ENCODE measurements at regions not wholly inside any gene's neighbourhood (a gene's known extent, or its start where the extent isn't known, plus 50 kb on each side); places are given as distances from the start of the nearest gene placed in this dataset.

- Histone ChIP-seq H3K4me3 (no peak overlapping the region), H3K9me3 (no peaks in the 10 kb centered on the region), H3K36me3 (ENCODE audit: low read depth, missing control alignments) (no peaks in the 10 kb centered on the region), H3K27ac (peak overlapping the region in 1 of 2 donors; percentile 59), H3K27me3 (no peaks in the 10 kb centered on the region), H3K4me1 (peaks cover 37% of the 10 kb centered on the region)
- intact Hi-C loops (cut with DNase I; ENCODE audit: low total_unique reads) = no loop called here
- 74 to 79% methylated on average over 5 to 6 of the region's 6 CpGs for WGBS, 2 donors
- TF ChIP-seq CTCF (IDR thresholded peaks at IDR 0.05) = no peak
- peak; percentile 2 for DNase-seq
These were observed 274.5 kb downstream of the GADD45G start for GRCh38 chr9:89879276-89879675.

GRCh38 chr9:89879701-89880100 lies 274.9 kb downstream of the GADD45G start:
- Histone ChIP-seq H3K27me3 (no peaks in the 10 kb centered on the region), H3K36me3 (ENCODE audit: low read depth, missing control alignments) (no peaks in the 10 kb centered on the region), H3K27ac (no peak overlapping the region), H3K4me1 (peaks cover 33% of the 10 kb centered on the region), H3K9me3 (no peaks in the 10 kb centered on the region), H3K4me3 (no peak overlapping the region)
- peak; percentile 83 for DNase-seq
- WGBS, 2 donors = 54 to 80% methylated on average over 2 to 8 of the region's 8 CpGs
- intact Hi-C loops (cut with DNase I; ENCODE audit: low total_unique reads) = no loop called here
- TF ChIP-seq CTCF (IDR thresholded peaks at IDR 0.05) = no peak
- TF ChIP-seq POLR2A (IDR thresholded peaks at IDR 0.05) = no peak

- Histone ChIP-seq H3K36me3 (ENCODE audit: low read depth, missing control alignments) (no peaks in the 10 kb centered on the region), H3K4me3 (no peak overlapping the region), H3K27me3 (no peaks in the 10 kb centered on the region), H3K4me1 (peaks cover 31% of the 10 kb centered on the region), H3K27ac (no peak overlapping the region), H3K9me3 (no peaks in the 10 kb centered on the region)
- intact Hi-C loops (cut with DNase I; ENCODE audit: low total_unique reads) = no loop called here
- DNase-seq = peak; percentile 12
- whole genome bisulfite sequencing, 2 donors = 91 to 100% methylated on average over 1 to 11 of the region's 11 CpGs
- TF ChIP-seq POLR2A (IDR thresholded peaks at IDR 0.05) (no peak), CTCF (IDR thresholded peaks at IDR 0.05) (no peak)
These were observed 275.3 kb downstream of the GADD45G start for GRCh38 chr9:89880161-89880560.

- Histone ChIP-seq H3K36me3 (ENCODE audit: low read depth, missing control alignments) (no peaks in the 10 kb centered on the region), H3K4me1 (peaks cover 31% of the 10 kb centered on the region), H3K27ac (no peak overlapping the region), H3K4me3 (no peak overlapping the region), H3K27me3 (no peaks in the 10 kb centered on the region), H3K9me3 (no peaks in the 10 kb centered on the region)
- WGBS, 2 donors = 89 to 91% methylated on average over 5 of the region's 5 CpGs
- intact Hi-C loops (cut with DNase I; ENCODE audit: low total_unique reads) = no loop called here
- DNase-seq = peak; percentile 12
- TF ChIP-seq CTCF (IDR thresholded peaks at IDR 0.05) = no peak
These were observed 275.9 kb downstream of the GADD45G start for GRCh38 chr9:89880721-89881120.

GRCh38 chr9:89881431-89881830 lies 276.6 kb downstream of the GADD45G start:
- Histone ChIP-seq H3K27me3 (no peaks in the 10 kb centered on the region), H3K27ac (no peak overlapping the region), H3K9me3 (no peaks in the 10 kb centered on the region), H3K36me3 (ENCODE audit: low read depth, missing control alignments) (no peaks in the 10 kb centered on the region), H3K4me1 (peaks cover 31% of the 10 kb centered on the region), H3K4me3 (no peak overlapping the region)
- intact Hi-C loops (cut with DNase I; ENCODE audit: low total_unique reads) = no loop called here
- DNase-seq = no peak
- WGBS, 2 donors = 85 to 94% methylated on average over 1 of the region's 1 CpG
- TF ChIP-seq CTCF (IDR thresholded peaks at IDR 0.05) = no peak
- no peak for TF ChIP-seq POLR2A (IDR thresholded peaks at IDR 0.05)

All from testis (tissue), 2 donors.